Activated CD4-positive, alpha-beta T cell treated with anti-CD3 and anti-CD28 coated beads, Interleukin-2, Interleukin-6, amounts not matched to agents 100 ng/mL and 50 ng/mL, durations not matched to agents 16 hours and 8 hours (primary cell): ENCODE measurements at regions not wholly inside any gene's neighbourhood (a gene's known extent, or its start where the extent isn't known, plus 50 kb on each side); places are given as distances from the start of the nearest gene placed in this dataset.

Experiments used
- DNase-seq: peaks from one replicate; pipeline ENCODE4 v3.0.0-alpha.2; 2020

GRCh38 chr13:112124141-112124540 lies 57.2 kb downstream of the SOX1 start:
- no peak for DNase-seq

- no peak for DNase-seq
Observed at GRCh38 chr13:112127564-112128330, 60.8 kb downstream of the SOX1 start.

- no peak for DNase-seq
Observed at GRCh38 chr13:112128331-112128610, 61.3 kb downstream of the SOX1 start.

GRCh38 chr13:112130418-112130817 lies 63.5 kb downstream of the SOX1 start:
- DNase-seq, result no peak

- no peak for DNase-seq
Observed at GRCh38 chr13:112131081-112131712, 64.2 kb downstream of the SOX1 start.

GRCh38 chr13:112131713-112132113 lies 64.8 kb downstream of the SOX1 start:
- DNase-seq, result no peak

- DNase-seq, result no peak
Observed at GRCh38 chr13:112132142-112132541, 65.2 kb downstream of the SOX1 start.

- DNase-seq, result no peak
Observed at GRCh38 chr13:112132619-112133018, 65.7 kb downstream of the SOX1 start.

- DNase-seq, result no peak
Observed at GRCh38 chr13:112133499-112134390, 66.8 kb downstream of the SOX1 start.

GRCh38 chr13:112134391-112135075 lies 67.6 kb downstream of the SOX1 start:
- DNase-seq, result no peak

GRCh38 chr13:112136095-112136494 lies 69.1 kb downstream of the SOX1 start:
- DNase-seq, result no peak

GRCh38 chr13:112137144-112137543 lies 70.2 kb downstream of the SOX1 start:
- DNase-seq, result no peak

GRCh38 chr13:112140366-112140765 lies 73.4 kb downstream of the SOX1 start:
- no peak for DNase-seq

GRCh38 chr13:112141643-112142400 lies 74.9 kb downstream of the SOX1 start:
- DNase-seq, result no peak

GRCh38 chr13:112142401-112142930 lies 75.5 kb downstream of the SOX1 start:
- no peak for DNase-seq

GRCh38 chr13:112143046-112143752 lies 76.2 kb downstream of the SOX1 start:
- DNase-seq, result no peak

- no peak for DNase-seq
Observed at GRCh38 chr13:112143753-112144615, 77.0 kb downstream of the SOX1 start.

- no peak for DNase-seq
Observed at GRCh38 chr13:112144616-112145550, 77.9 kb downstream of the SOX1 start.
